ENCODE measurements at regions not wholly inside any gene's neighbourhood (a gene's known extent, or its start where the extent isn't known, plus 50 kb on each side); places are given as distances from the start of the nearest gene placed in this dataset.

DNA sequence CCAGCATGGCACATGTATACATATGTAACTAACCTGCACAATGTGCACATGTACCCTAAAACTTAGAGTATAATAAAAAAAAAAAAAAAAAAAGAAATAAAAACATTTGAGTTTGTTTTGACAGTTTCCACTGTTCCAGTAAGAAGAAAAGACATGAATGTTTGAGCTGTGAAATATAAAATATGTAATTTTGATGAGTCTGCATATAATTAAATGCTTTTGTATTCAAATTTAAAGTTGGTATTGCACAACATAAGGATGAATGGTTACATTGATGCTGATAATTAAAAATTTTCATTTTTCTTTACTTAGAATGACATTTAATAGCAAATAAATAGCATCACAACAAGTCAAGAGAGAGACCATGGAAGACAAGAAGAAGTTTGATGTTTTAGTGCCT, 212.0 kb upstream of the RRP15 start:
- H3F3A ChIP-seq (ENCODE audit: control insufficient read depth, insufficient read depth) = no peaks in the 10 kb centered on the region
- no peaks in the 10 kb centered on the region for H3K79me2 ChIP-seq (ENCODE audit: control insufficient read depth, low read length)
- H3K27me3 ChIP-seq (ENCODE audit: control insufficient read depth, low read length) = no peaks in the 10 kb centered on the region
- no peak overlapping the region for H3K27ac ChIP-seq (ENCODE audit: low read depth, low read length)
- no peaks in the 10 kb centered on the region for H4K20me1 ChIP-seq (ENCODE audit: control insufficient read depth, insufficient read depth, low read depth, low read length)
- H3K9me2 ChIP-seq (replicated peaks; ENCODE audit: control insufficient read depth, low read length) = no peaks in the 10 kb centered on the region
- H3K4me1 ChIP-seq (ENCODE audit: control insufficient read depth, low read length) = peaks cover 6% of the 10 kb centered on the region; the same call in 1 of the 2 replicates
- H3K4me3 ChIP-seq (ENCODE audit: low read length) = no peak overlapping the region
- H3K9me3 ChIP-seq (ENCODE audit: control insufficient read depth, insufficient read depth, low read length) = no peaks in the 10 kb centered on the region
- no peaks in the 10 kb centered on the region for H3K36me3 ChIP-seq (ENCODE audit: control insufficient read depth, low read length)
- TF ChIP-seq, protein P1, sequence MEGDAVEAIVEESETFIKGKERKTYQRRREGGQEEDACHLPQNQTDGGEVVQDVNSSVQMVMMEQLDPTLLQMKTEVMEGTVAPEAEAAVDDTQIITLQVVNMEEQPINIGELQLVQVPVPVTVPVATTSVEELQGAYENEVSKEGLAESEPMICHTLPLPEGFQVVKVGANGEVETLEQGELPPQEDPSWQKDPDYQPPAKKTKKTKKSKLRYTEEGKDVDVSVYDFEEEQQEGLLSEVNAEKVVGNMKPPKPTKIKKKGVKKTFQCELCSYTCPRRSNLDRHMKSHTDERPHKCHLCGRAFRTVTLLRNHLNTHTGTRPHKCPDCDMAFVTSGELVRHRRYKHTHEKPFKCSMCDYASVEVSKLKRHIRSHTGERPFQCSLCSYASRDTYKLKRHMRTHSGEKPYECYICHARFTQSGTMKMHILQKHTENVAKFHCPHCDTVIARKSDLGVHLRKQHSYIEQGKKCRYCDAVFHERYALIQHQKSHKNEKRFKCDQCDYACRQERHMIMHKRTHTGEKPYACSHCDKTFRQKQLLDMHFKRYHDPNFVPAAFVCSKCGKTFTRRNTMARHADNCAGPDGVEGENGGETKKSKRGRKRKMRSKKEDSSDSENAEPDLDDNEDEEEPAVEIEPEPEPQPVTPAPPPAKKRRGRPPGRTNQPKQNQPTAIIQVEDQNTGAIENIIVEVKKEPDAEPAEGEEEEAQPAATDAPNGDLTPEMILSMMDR (IDR thresholded peaks at IDR 0.05; ENCODE audit: low read depth, low read length, poor library complexity, severe bottlenecking) = no peak
- TF ChIP-seq EZH2phosphoT487 (IDR thresholded peaks at IDR 0.05; ENCODE audit: borderline replicate concordance, low read length) = no peak
- no peak overlapping the region for H3K4me2 ChIP-seq (ENCODE audit: low read length)

DNA sequence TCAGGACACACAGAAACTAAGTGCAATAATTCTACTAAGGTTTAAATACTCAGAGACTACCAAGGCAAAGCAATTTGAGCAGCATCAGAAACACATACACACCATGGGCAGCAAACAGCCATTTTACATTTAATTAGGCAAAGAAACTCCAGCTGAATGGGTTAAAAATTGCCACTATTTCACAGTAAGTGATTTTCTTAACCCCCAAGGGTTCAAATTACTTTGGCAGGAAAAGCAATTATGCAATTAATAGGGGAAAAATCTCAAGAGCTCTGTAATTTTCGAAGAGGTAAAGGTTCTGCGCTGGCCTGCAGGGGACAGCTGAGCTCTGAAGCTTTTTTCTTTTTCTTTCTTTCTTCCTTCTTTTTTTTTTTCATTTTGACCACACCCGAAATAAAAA, 206.2 kb upstream of the RRP15 start:
- no peak for TF ChIP-seq EZH2phosphoT487 (IDR thresholded peaks at IDR 0.05; ENCODE audit: borderline replicate concordance, low read length)
- TF ChIP-seq, protein P1 (IDR thresholded peaks at IDR 0.05; ENCODE audit: low read depth, low read length, poor library complexity, severe bottlenecking) = no peak
- H3K9me2 ChIP-seq (replicated peaks; ENCODE audit: control insufficient read depth, low read length) = no peaks in the 10 kb centered on the region
- H3K4me3 ChIP-seq (ENCODE audit: low read length) = no peak overlapping the region
- peaks cover 4% of the 10 kb centered on the region; the same call in 1 of the 2 replicates for H3K4me1 ChIP-seq (ENCODE audit: control insufficient read depth, low read length)
- no peaks in the 10 kb centered on the region for H3K79me2 ChIP-seq (ENCODE audit: control insufficient read depth, low read length)
- H3F3A ChIP-seq (ENCODE audit: control insufficient read depth, insufficient read depth) = no peaks in the 10 kb centered on the region
- H3K9me3 ChIP-seq (ENCODE audit: control insufficient read depth, insufficient read depth, low read length) = no peaks in the 10 kb centered on the region
- no peaks in the 10 kb centered on the region for H3K27me3 ChIP-seq (ENCODE audit: control insufficient read depth, low read length)
- no peak overlapping the region for H3K27ac ChIP-seq (ENCODE audit: low read depth, low read length)
- H4K20me1 ChIP-seq (ENCODE audit: control insufficient read depth, insufficient read depth, low read depth, low read length) = no peaks in the 10 kb centered on the region
- no peak overlapping the region for H3K4me2 ChIP-seq (ENCODE audit: low read length)
- no peaks in the 10 kb centered on the region for H3K36me3 ChIP-seq (ENCODE audit: control insufficient read depth, low read length)

DNA sequence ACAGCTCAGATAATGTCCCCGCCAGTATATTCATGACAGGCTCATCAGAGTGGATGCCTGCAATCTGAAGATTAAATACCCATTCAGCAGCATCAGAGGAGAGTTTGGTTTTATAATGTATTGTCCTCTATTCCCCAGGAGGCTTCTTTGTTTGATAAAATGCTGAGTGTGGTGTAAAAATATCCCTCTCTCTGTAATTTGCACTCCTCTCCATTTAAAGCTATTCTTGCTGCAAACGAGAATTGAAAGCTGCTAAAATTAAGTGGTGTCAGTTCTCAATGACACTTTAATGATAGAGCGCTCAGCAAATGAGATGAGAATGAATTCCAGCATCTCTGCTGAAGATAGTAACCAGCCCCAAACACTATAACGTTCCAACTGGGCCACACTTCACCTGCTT, 205.7 kb upstream of the RRP15 start:
- Histone ChIP-seq H3K79me2 (ENCODE audit: control insufficient read depth, low read length) (no peaks in the 10 kb centered on the region), H3K4me2 (ENCODE audit: low read length) (no peak overlapping the region), H3K4me1 (ENCODE audit: control insufficient read depth, low read length) (no peaks in the 10 kb centered on the region), H3K27ac (ENCODE audit: low read depth, low read length) (no peak overlapping the region), H3K36me3 (ENCODE audit: control insufficient read depth, low read length) (no peaks in the 10 kb centered on the region), H3K9me3 (ENCODE audit: control insufficient read depth, insufficient read depth, low read length) (no peaks in the 10 kb centered on the region), H4K20me1 (ENCODE audit: control insufficient read depth, insufficient read depth, low read depth, low read length) (no peaks in the 10 kb centered on the region), H3K27me3 (ENCODE audit: control insufficient read depth, low read length) (no peaks in the 10 kb centered on the region), H3F3A (ENCODE audit: control insufficient read depth, insufficient read depth) (no peaks in the 10 kb centered on the region), H3K9me2 (replicated peaks; ENCODE audit: control insufficient read depth, low read length) (no peaks in the 10 kb centered on the region), H3K4me3 (ENCODE audit: low read length) (no peak overlapping the region)
- no peak for TF ChIP-seq EZH2phosphoT487 (IDR thresholded peaks at IDR 0.05; ENCODE audit: borderline replicate concordance, low read length)
- TF ChIP-seq, protein P1 (IDR thresholded peaks at IDR 0.05; ENCODE audit: low read depth, low read length, poor library complexity, severe bottlenecking) = no peak

DNA sequence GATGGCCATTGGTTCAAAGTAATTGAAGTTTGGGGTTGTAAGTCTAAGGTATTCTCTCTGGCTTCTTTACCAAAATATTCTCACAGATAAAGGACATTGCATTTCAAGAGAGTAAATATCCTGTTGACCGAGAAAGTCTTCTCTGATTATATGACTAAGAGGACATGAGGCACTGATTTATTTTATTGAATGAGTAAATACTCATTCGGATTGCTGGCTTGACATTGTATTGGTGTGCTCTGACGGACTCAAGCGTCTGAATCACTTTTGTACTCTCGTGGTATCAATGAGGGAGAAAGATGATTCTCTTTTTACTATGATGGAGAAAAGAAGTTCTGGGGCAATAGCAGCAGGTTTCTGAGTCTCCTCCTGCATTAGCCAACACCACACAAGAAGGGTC, 205.3 kb upstream of the RRP15 start:
- H3K4me3 ChIP-seq (ENCODE audit: low read length) = no peak overlapping the region
- H3K9me2 ChIP-seq (replicated peaks; ENCODE audit: control insufficient read depth, low read length) = no peaks in the 10 kb centered on the region
- no peaks in the 10 kb centered on the region for H3K4me1 ChIP-seq (ENCODE audit: control insufficient read depth, low read length)
- no peak overlapping the region for H3K4me2 ChIP-seq (ENCODE audit: low read length)
- no peak for TF ChIP-seq EZH2phosphoT487 (IDR thresholded peaks at IDR 0.05; ENCODE audit: borderline replicate concordance, low read length)
- TF ChIP-seq, protein P1 (IDR thresholded peaks at IDR 0.05; ENCODE audit: low read depth, low read length, poor library complexity, severe bottlenecking) = no peak
- no peaks in the 10 kb centered on the region for H3K36me3 ChIP-seq (ENCODE audit: control insufficient read depth, low read length)
- H3K27me3 ChIP-seq (ENCODE audit: control insufficient read depth, low read length) = no peaks in the 10 kb centered on the region
- no peaks in the 10 kb centered on the region for H3K9me3 ChIP-seq (ENCODE audit: control insufficient read depth, insufficient read depth, low read length)
- no peaks in the 10 kb centered on the region for H3F3A ChIP-seq (ENCODE audit: control insufficient read depth, insufficient read depth)
- H4K20me1 ChIP-seq (ENCODE audit: control insufficient read depth, insufficient read depth, low read depth, low read length) = no peaks in the 10 kb centered on the region
- no peaks in the 10 kb centered on the region for H3K79me2 ChIP-seq (ENCODE audit: control insufficient read depth, low read length)
- H3K27ac ChIP-seq (ENCODE audit: low read depth, low read length) = no peak overlapping the region
